Smooth muscle cell (in vitro differentiated cells): ENCODE measurements at regions not wholly inside any gene's neighbourhood (a gene's known extent, or its start where the extent isn't known, plus 50 kb on each side); places are given as distances from the start of the nearest gene placed in this dataset.

ENCODE experiments used
- DNase-seq: peaks from one replicate; lab custom pipeline; 2025; ENCODE audit not compliant: unreplicated experiment; lab: John Stamatoyannopoulos, UW
- H2AFZ ChIP-seq: fragments of 200-600 bp; sonication (generic); 2 replicates; pipeline ENCODE4 v1.6.0; 2016; ENCODE audit warnings: antibody characterized with exemption, low read depth, mild to moderate bottlenecking
- H3F3A ChIP-seq: fragments of 200-600 bp; sonication (generic); 2 replicates; pipeline ENCODE4 v1.6.0; 2017; ENCODE audit warnings: antibody characterized with exemption, low read depth
- H3K27ac ChIP-seq: fragments of 200-600 bp; sonication (generic); 2 replicates; pipeline ENCODE4 v1.5.1; 2016; ENCODE audit warnings: low read depth, mild to moderate bottlenecking
- H3K27me3 ChIP-seq: fragments of 200-600 bp; sonication (generic); 2 replicates; pipeline ENCODE4 v1.6.1; 2016; ENCODE audit warnings: low read depth, mild to moderate bottlenecking
- H3K36me3 ChIP-seq: fragments of 200-600 bp; sonication (generic); 2 replicates; pipeline ENCODE4 v1.5.1; 2016; ENCODE audit warnings: low read depth
- H3K4me1 ChIP-seq: fragments of 200-600 bp; sonication (generic); 2 replicates; pipeline ENCODE4 v1.5.1; 2016; ENCODE audit warnings: low read depth
- H3K4me2 ChIP-seq: fragments of 200-600 bp; sonication (generic); 2 replicates; pipeline ENCODE4 v1.6.0; 2016; ENCODE audit warnings: mild to moderate bottlenecking
- H3K4me3 ChIP-seq: fragments of 200-600 bp; sonication (generic); 2 replicates; pipeline ENCODE4 v1.5.1; 2016; ENCODE audit warnings: mild to moderate bottlenecking
- H3K79me2 ChIP-seq: fragments of 200-600 bp; sonication (generic); 2 replicates; pipeline ENCODE4 v1.6.0; 2016; ENCODE audit warnings: low read depth, mild to moderate bottlenecking
- H3K9ac ChIP-seq: fragments of 200-600 bp; sonication (generic); 2 replicates; pipeline ENCODE4 v1.6.0; 2016; ENCODE audit warnings: low read depth
- H3K9me3 ChIP-seq: fragments of 200-600 bp; sonication (generic); replicated peaks from 2 replicates; pipeline ENCODE4 v1.5.1; 2016; ENCODE audit warnings: low read depth
- H4K20me1 ChIP-seq: fragments of 200-600 bp; sonication (generic); 2 replicates; pipeline ENCODE4 v1.6.0; 2016; ENCODE audit warnings: low read depth
- CTCF ChIP-seq: fragments of 200-600 bp; sonication (generic); IDR thresholded peaks from 2 replicates; pipeline ENCODE4 v1.5.1; 2017; ENCODE audit warnings: borderline replicate concordance, mild to moderate bottlenecking, antibody characterized with exemption; ENCODE audit not compliant: insufficient read depth, poor library complexity, severe bottlenecking
- WGBS: methylation state at CpG from one replicate; pipeline ENCODE4 v1.1.7; 2016; ENCODE audit warnings: low lambda C conversion rate; 5-methylcytosine and 5-hydroxymethylcytosine counted together

- H3K9me3 ChIP-seq = no peaks in the 10 kb centered on the region
- H3K27me3 ChIP-seq = no peaks in the 10 kb centered on the region
- H3K4me2 ChIP-seq = no peak overlapping the region
- H3F3A ChIP-seq = no peaks in the 10 kb centered on the region
- 94% methylated on average over 3 of the region's 3 CpGs for WGBS
- no peak overlapping the region for H2AFZ ChIP-seq
- no peak for DNase-seq
- H3K9ac ChIP-seq = no peak overlapping the region
- H3K36me3 ChIP-seq = no peaks in the 10 kb centered on the region
- H4K20me1 ChIP-seq = no peaks in the 10 kb centered on the region
- no peak overlapping the region for H3K4me3 ChIP-seq
- peaks cover 7% of the 10 kb centered on the region for H3K4me1 ChIP-seq
- no peak overlapping the region for H3K27ac ChIP-seq
- no peaks in the 10 kb centered on the region for H3K79me2 ChIP-seq
- TF ChIP-seq CTCF = no peak
Measured at GRCh38 chrX:39682778-39683177, 415.0 kb downstream of the BCOR start.

DNA sequence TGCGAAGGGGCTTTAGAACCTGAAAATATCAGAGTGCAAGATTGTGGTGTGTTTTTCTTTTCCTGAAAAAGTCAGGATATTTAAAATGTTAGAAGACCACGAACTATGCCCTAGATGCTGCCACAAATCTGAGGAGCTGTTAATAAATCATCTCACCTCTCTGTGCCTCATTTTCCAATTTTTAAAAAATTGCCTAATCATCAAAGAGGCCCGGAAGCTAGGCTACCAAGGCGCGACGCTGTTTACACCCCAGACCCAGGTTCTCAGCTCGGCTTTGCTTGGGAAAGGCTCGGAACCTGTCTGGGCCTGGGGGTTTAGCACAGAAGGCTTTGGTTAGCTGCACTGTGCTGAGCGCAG, 409.6 kb downstream of the BCOR start:
- no peaks in the 10 kb centered on the region for H3F3A ChIP-seq
- H3K4me2 ChIP-seq = peak overlapping the region; percentile 98
- H3K4me1 ChIP-seq = peaks cover 9% of the 10 kb centered on the region
- no peak for TF ChIP-seq CTCF
- DNase-seq = no peak
- 39% methylated on average over 9 of the region's 9 CpGs for WGBS
- no peaks in the 10 kb centered on the region for H3K36me3 ChIP-seq
- H3K4me3 ChIP-seq = peak overlapping the region; percentile 69
- H3K27ac ChIP-seq = no peak overlapping the region
- H4K20me1 ChIP-seq = no peaks in the 10 kb centered on the region
- H3K9me3 ChIP-seq = no peaks in the 10 kb centered on the region
- no peak overlapping the region for H3K9ac ChIP-seq
- peak overlapping the region; percentile 90 for H2AFZ ChIP-seq
- H3K27me3 ChIP-seq = no peaks in the 10 kb centered on the region
- no peaks in the 10 kb centered on the region for H3K79me2 ChIP-seq

GRCh38 chrX:39688576-39689375, 409.0 kb downstream of the BCOR start:
- Histone ChIP-seq H3K79me2 (no peaks in the 10 kb centered on the region), H4K20me1 (no peaks in the 10 kb centered on the region), H3K36me3 (no peaks in the 10 kb centered on the region), H3K27me3 (no peaks in the 10 kb centered on the region), H3K4me3 (peak overlapping the region; percentile 69), H3K9me3 (no peaks in the 10 kb centered on the region), H3K27ac (no peak overlapping the region), H3F3A (no peaks in the 10 kb centered on the region), H3K4me2 (peak overlapping the region; percentile 98), H2AFZ (peak overlapping the region; percentile 90), H3K4me1 (peaks cover 11% of the 10 kb centered on the region), H3K9ac (peak overlapping the region; percentile 43)
- WGBS = 7% methylated on average over 41 of the region's 101 CpGs
- TF ChIP-seq CTCF = no peak
- peak; percentile 55 for DNase-seq

GRCh38 chrX:39689376-39690104, 408.2 kb downstream of the BCOR start:
- H4K20me1 ChIP-seq = no peaks in the 10 kb centered on the region
- peak overlapping the region; percentile 43 for H3K9ac ChIP-seq
- DNase-seq = no peak
- peak overlapping the region; percentile 98 for H3K4me2 ChIP-seq
- H3K79me2 ChIP-seq = no peaks in the 10 kb centered on the region
- peak overlapping the region; percentile 69 for H3K4me3 ChIP-seq
- H3K4me1 ChIP-seq = peaks cover 11% of the 10 kb centered on the region
- no peaks in the 10 kb centered on the region for H3K27me3 ChIP-seq
- H3F3A ChIP-seq = no peaks in the 10 kb centered on the region
- peak overlapping the region; percentile 90 for H2AFZ ChIP-seq
- TF ChIP-seq CTCF = no peak
- no peaks in the 10 kb centered on the region for H3K36me3 ChIP-seq
- no peaks in the 10 kb centered on the region for H3K9me3 ChIP-seq
- no peak overlapping the region for H3K27ac ChIP-seq
- 6% methylated on average over 33 of the region's 33 CpGs for WGBS
